ENCODE measurements at regions not wholly inside any gene's neighbourhood (a gene's known extent, or its start where the extent isn't known, plus 50 kb on each side); places are given as distances from the start of the nearest gene placed in this dataset.

DNA sequence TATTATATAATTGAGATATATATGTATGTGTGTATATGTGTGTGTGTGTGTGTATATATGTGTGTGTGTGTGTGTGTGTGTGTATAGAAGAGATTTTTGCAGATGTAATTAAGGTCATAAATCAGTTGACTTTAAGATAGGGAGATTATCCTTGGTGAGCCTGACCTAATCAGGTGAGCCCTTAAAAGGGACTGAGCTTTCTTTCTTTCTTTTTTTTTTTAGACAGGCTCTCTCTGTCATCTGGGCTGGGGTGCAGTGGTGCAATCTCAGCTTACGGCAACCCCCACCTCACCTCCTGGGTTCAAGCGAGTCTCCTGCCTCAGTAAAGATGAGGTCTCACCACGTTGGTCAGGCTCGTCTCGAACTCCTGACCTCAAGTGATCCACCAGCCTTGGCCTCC is 155.1 kb upstream of the RASGEF1B start:
- H4K20me1 ChIP-seq (ENCODE audit: low read depth): no peaks in the 10 kb centered on the region
- no peaks in the 10 kb centered on the region for H3K36me3 ChIP-seq
- no peaks in the 10 kb centered on the region for H3K9me3 Mint-ChIP-seq
- no peaks in the 10 kb centered on the region for H3F3A ChIP-seq (ENCODE audit: low read depth)
- no peaks in the 10 kb centered on the region for H3K36me3 Mint-ChIP-seq
- no peak overlapping the region for H3K27ac Mint-ChIP-seq
- H3K9ac ChIP-seq: no peak overlapping the region
- H3K4me3 ChIP-seq: no peak overlapping the region
- H3K4me2 ChIP-seq: no peak overlapping the region
- H3K27me3 ChIP-seq: no peaks in the 10 kb centered on the region
- no peak for DNase-seq (ENCODE audit: low spot score)
- H2AFZ ChIP-seq (replicated peaks): no peak overlapping the region
- no peaks in the 10 kb centered on the region for H3K4me1 ChIP-seq
- no peak overlapping the region for H3K4me3 Mint-ChIP-seq
- no peak overlapping the region for H3K27ac ChIP-seq
- peaks cover 8% of the 10 kb centered on the region for H3K4me1 Mint-ChIP-seq
- TF ChIP-seq, protein P1, sequence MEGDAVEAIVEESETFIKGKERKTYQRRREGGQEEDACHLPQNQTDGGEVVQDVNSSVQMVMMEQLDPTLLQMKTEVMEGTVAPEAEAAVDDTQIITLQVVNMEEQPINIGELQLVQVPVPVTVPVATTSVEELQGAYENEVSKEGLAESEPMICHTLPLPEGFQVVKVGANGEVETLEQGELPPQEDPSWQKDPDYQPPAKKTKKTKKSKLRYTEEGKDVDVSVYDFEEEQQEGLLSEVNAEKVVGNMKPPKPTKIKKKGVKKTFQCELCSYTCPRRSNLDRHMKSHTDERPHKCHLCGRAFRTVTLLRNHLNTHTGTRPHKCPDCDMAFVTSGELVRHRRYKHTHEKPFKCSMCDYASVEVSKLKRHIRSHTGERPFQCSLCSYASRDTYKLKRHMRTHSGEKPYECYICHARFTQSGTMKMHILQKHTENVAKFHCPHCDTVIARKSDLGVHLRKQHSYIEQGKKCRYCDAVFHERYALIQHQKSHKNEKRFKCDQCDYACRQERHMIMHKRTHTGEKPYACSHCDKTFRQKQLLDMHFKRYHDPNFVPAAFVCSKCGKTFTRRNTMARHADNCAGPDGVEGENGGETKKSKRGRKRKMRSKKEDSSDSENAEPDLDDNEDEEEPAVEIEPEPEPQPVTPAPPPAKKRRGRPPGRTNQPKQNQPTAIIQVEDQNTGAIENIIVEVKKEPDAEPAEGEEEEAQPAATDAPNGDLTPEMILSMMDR (IDR thresholded peaks at IDR 0.05): no peak
- TF ChIP-seq EZH2 (IDR thresholded peaks at IDR 0.05) (no peak), EZH2phosphoT487 (IDR thresholded peaks at IDR 0.05) (no peak)
- no peaks in the 10 kb centered on the region for H3K9me3 ChIP-seq (ENCODE audit: low read depth)
- peaks cover 2% of the 10 kb centered on the region for H3K27me3 Mint-ChIP-seq (ENCODE audit: insufficient read depth, low read depth)
- no peaks in the 10 kb centered on the region for H3K79me2 ChIP-seq (ENCODE audit: low read depth)

DNA sequence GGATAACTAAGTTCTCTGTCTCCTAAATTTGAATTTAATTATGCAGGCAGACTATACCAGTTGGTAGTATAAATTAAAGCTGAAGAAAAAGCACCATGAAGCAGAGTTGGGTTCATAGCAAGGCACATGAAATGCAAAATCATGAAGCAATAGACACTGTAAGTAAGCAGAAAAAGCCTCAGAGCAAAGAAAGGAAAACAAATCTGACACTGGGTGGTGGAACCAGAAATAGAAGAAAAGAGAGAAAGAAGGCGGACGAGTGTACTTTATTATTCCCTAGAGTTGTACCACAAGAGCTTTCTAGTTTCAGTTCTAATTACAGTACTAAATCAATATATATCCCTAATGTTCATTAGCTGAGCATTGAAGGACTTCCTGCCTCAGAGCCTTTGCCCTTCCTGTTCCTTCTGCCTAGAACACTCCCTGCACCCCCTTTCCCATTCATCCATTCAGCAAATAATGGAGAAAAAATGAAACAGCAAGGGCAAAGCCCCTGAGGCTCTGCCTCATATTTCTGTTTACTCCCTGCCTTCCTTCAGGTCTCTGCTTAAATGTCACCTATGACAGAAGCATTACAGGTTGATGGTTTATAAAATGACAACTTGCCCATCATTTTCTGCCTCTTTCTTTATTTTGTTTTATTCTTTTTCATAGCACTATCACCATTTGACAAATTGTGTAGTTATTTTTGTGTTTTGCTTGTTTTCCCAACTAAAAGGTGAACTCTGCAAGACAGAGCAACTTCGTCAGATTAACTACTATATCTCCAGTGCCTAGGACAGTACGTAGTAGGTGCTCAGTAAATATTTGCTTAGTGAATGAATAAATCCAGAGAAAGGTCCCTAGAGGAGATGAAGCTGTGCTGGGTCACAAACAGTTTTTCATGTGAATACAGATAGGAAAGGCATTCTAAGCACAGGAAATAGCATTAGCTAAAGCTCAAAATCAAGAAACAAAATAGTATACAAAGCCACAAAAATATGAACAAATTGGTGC is 154.0 kb upstream of the RASGEF1B start:
- H3K79me2 ChIP-seq (ENCODE audit: low read depth): no peaks in the 10 kb centered on the region
- no peak overlapping the region for H3K4me3 ChIP-seq
- no peak overlapping the region for H2AFZ ChIP-seq (replicated peaks)
- Mint-ChIP-seq H3K27me3 (ENCODE audit: insufficient read depth, low read depth) (peaks cover 2% of the 10 kb centered on the region), H3K4me3 (no peak overlapping the region), H3K36me3 (no peaks in the 10 kb centered on the region), H3K27ac (no peak overlapping the region), H3K4me1 (peaks cover 2% of the 10 kb centered on the region), H3K9me3 (no peaks in the 10 kb centered on the region)
- H3K9ac ChIP-seq: no peak overlapping the region
- no peaks in the 10 kb centered on the region for H3F3A ChIP-seq (ENCODE audit: low read depth)
- no peaks in the 10 kb centered on the region for H3K4me1 ChIP-seq
- H3K27me3 ChIP-seq: no peaks in the 10 kb centered on the region
- no peaks in the 10 kb centered on the region for H3K36me3 ChIP-seq
- DNase-seq (ENCODE audit: low spot score): no peak
- H4K20me1 ChIP-seq (ENCODE audit: low read depth): no peaks in the 10 kb centered on the region
- H3K9me3 ChIP-seq (ENCODE audit: low read depth): no peaks in the 10 kb centered on the region
- no peak overlapping the region for H3K4me2 ChIP-seq
- H3K27ac ChIP-seq: no peak overlapping the region
- TF ChIP-seq EZH2phosphoT487 (IDR thresholded peaks at IDR 0.05): no peak
- TF ChIP-seq EZH2 (IDR thresholded peaks at IDR 0.05): no peak
- TF ChIP-seq, protein P1 (IDR thresholded peaks at IDR 0.05): no peak

DNA sequence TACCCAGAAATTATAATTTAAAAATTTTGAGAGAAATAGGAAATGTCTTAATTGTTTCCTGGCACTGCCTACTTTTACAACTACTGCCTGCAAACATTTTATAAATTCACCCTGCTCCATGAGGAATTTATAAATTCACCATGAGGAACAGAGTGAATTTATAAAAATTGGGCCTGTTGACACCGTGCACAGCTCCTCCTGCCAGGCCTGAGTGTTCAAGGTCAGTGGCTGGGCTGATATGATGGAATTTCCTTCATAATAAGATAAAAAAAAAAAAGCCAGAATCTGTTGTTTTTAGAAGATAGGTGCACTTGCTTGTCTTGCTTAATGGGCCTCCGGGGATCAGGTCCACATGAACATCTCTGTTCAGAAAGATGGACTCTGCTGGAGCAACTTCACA is 151.7 kb upstream of the RASGEF1B start:
- Histone ChIP-seq H3K4me1 (no peaks in the 10 kb centered on the region), H3K27ac (no peak overlapping the region), H3K9me3 (ENCODE audit: low read depth) (no peaks in the 10 kb centered on the region), H3K36me3 (no peaks in the 10 kb centered on the region), H3F3A (ENCODE audit: low read depth) (no peaks in the 10 kb centered on the region), H3K79me2 (ENCODE audit: low read depth) (no peaks in the 10 kb centered on the region), H3K9ac (no peak overlapping the region), H3K27me3 (no peaks in the 10 kb centered on the region), H2AFZ (replicated peaks) (no peak overlapping the region), H3K4me2 (no peak overlapping the region), H3K4me3 (no peak overlapping the region), H4K20me1 (ENCODE audit: low read depth) (no peaks in the 10 kb centered on the region)
- no peak for DNase-seq (ENCODE audit: low spot score)
- H3K4me3 Mint-ChIP-seq: no peak overlapping the region
- H3K27ac Mint-ChIP-seq: no peak overlapping the region
- H3K9me3 Mint-ChIP-seq: no peaks in the 10 kb centered on the region
- no peaks in the 10 kb centered on the region for H3K36me3 Mint-ChIP-seq
- peaks cover 2% of the 10 kb centered on the region for H3K4me1 Mint-ChIP-seq
- TF ChIP-seq, protein P1 (IDR thresholded peaks at IDR 0.05): no peak
- no peak for TF ChIP-seq EZH2 (IDR thresholded peaks at IDR 0.05)
- no peak for TF ChIP-seq EZH2phosphoT487 (IDR thresholded peaks at IDR 0.05)
- peaks cover 2% of the 10 kb centered on the region for H3K27me3 Mint-ChIP-seq (ENCODE audit: insufficient read depth, low read depth)

Data from neural progenitor cell (in vitro differentiated cells).